HEK293 (cell line): ENCODE measurements at regions not wholly inside any gene's neighbourhood (a gene's known extent, or its start where the extent isn't known, plus 50 kb on each side); places are given as distances from the start of the nearest gene placed in this dataset.

Experiments
- CTCF ChIA-PET: fragments of 350-600 bp; formaldehyde crosslinking; extraction: SDS; loops from one replicate; lab custom pipeline; 2021; ENCODE audit warnings: antibody characterized with exemption; lab: Yijun Ruan, JAX
- POLR2A ChIA-PET: fragments of 300-600 bp; formaldehyde crosslinking; extraction: SDS; loops from one replicate; lab custom pipeline; 2020; ENCODE audit warnings: antibody characterized with exemption, inconsistent platforms; lab: Yijun Ruan, JAX
- H3K27ac ChIP-seq: fragments of 200-500 bp; sonication (Bioruptor generic); 2 replicates; pipeline ENCODE4 v1.5.1; 2014; ENCODE audit warnings: low read depth, low read length, control low read depth, inconsistent platforms; ENCODE audit errors: extremely low read depth
- H3K36me3 ChIP-seq, 2 experiments: fragments of 200-500 bp in 1 of 2; sonication (Bioruptor generic) in 1 of 2; 1 replicate in 1 of 2; 2 replicates in 1 of 2; pipeline ENCODE4 v1.5.1; 2014 to 2017; ENCODE audit warnings: inconsistent platforms in 2 of 2, low read length in 2 of 2; ENCODE audit not compliant: control insufficient read depth in 2 of 2, insufficient read depth in 1 of 2
- H3K4me1 ChIP-seq: fragments of 200-500 bp; sonication (Bioruptor generic); 2 replicates; pipeline ENCODE4 v1.5.1; 2014; ENCODE audit warnings: mild to moderate bottlenecking, low read length, inconsistent platforms; ENCODE audit not compliant: control insufficient read depth, insufficient read depth
- H3K4me3 ChIP-seq: 2 replicates; pipeline ENCODE4 v1.5.1; 2011; ENCODE audit warnings: low read depth, mild to moderate bottlenecking, control low read depth, low read length, moderate library complexity
- H3K9me3 ChIP-seq: fragments of 200-500 bp; sonication (Bioruptor generic); 2 replicates; pipeline ENCODE4 v1.5.1; 2014; ENCODE audit warnings: low read depth, low read length, inconsistent platforms; ENCODE audit not compliant: control insufficient read depth, insufficient read depth
- GLI2 ChIP-seq: fragments of 450-650 bp; formaldehyde crosslinking; IDR thresholded peaks from 2 replicates; pipeline ENCODE4; 2017; ENCODE audit warnings: missing biosample characterization, missing genetic modification characterization, low read depth, borderline replicate concordance
- KLF7 ChIP-seq: fragments of 450-650 bp; formaldehyde crosslinking; IDR thresholded peaks from 2 replicates; pipeline ENCODE4 v1.5.1; 2016; ENCODE audit warnings: missing biosample characterization, missing genetic modification characterization, borderline replicate concordance
- MEIS1 ChIP-seq: sonication (generic); formaldehyde crosslinking; IDR thresholded peaks from 2 replicates; pipeline ENCODE4 v1.8.1; 2022; ENCODE audit warnings: missing genetic modification reagents, mild to moderate bottlenecking, borderline replicate concordance
- MZF1 ChIP-seq: fragments of 450-650 bp; formaldehyde crosslinking; IDR thresholded peaks from 2 replicates; pipeline ENCODE4 v1.5.1; 2017; ENCODE audit warnings: missing biosample characterization, missing genetic modification characterization, borderline replicate concordance
- RBAK ChIP-seq: fragments of 450-650 bp; formaldehyde crosslinking; IDR thresholded peaks from 2 replicates; pipeline ENCODE4 v1.5.1; 2016; ENCODE audit warnings: missing biosample characterization, missing genetic modification characterization
- SP7 ChIP-seq: fragments of 450-650 bp; formaldehyde crosslinking; IDR thresholded peaks from 2 replicates; pipeline ENCODE4 v1.5.1; 2016; ENCODE audit warnings: missing biosample characterization, missing genetic modification characterization
- YY2 ChIP-seq: fragments of 450-650 bp; formaldehyde crosslinking; IDR thresholded peaks from 2 replicates; pipeline ENCODE4 v1.5.1; 2016; ENCODE audit warnings: missing biosample characterization, missing genetic modification characterization
- ZBTB17 ChIP-seq: fragments of 450-650 bp; formaldehyde crosslinking; IDR thresholded peaks from 2 replicates; pipeline ENCODE4 v1.5.1; 2016; ENCODE audit warnings: missing biosample characterization, missing genetic modification characterization
- ZBTB48 ChIP-seq: fragments of 450-650 bp; formaldehyde crosslinking; IDR thresholded peaks from 2 replicates; pipeline ENCODE4 v1.5.1; 2016; ENCODE audit warnings: missing biosample characterization, missing genetic modification characterization
- ZNF10 ChIP-seq: fragments of 450-650 bp; formaldehyde crosslinking; IDR thresholded peaks from 2 replicates; pipeline ENCODE4 v1.5.1; 2017; ENCODE audit warnings: missing biosample characterization, missing genetic modification characterization
- ZNF112 ChIP-seq: fragments of 450-650 bp; formaldehyde crosslinking; IDR thresholded peaks from 2 replicates; pipeline ENCODE4 v1.5.0; 2017; ENCODE audit warnings: missing biosample characterization, missing genetic modification characterization
- ZNF132 ChIP-seq: fragments of 450-650 bp; formaldehyde crosslinking; IDR thresholded peaks from 2 replicates; pipeline ENCODE4 v1.5.1; 2017; ENCODE audit warnings: missing biosample characterization, missing genetic modification characterization, borderline replicate concordance
- ZNF140 ChIP-seq: fragments of 450-650 bp; formaldehyde crosslinking; IDR thresholded peaks from 2 replicates; pipeline ENCODE4 v1.5.1; 2016; ENCODE audit warnings: missing biosample characterization, missing genetic modification characterization
- ZNF16 ChIP-seq: fragments of 450-650 bp; formaldehyde crosslinking; IDR thresholded peaks from 2 replicates; pipeline ENCODE4 v1.5.1; 2016; ENCODE audit warnings: low read depth, missing biosample characterization, missing genetic modification characterization
- ZNF175 ChIP-seq: fragments of 450-650 bp; formaldehyde crosslinking; IDR thresholded peaks from 2 replicates; pipeline ENCODE4 v1.5.1; 2016; ENCODE audit warnings: missing biosample characterization, missing genetic modification characterization
- ZNF214 ChIP-seq: fragments of 450-650 bp; formaldehyde crosslinking; IDR thresholded peaks from 2 replicates; pipeline ENCODE4 v1.5.1; 2017; ENCODE audit warnings: missing biosample characterization, mild to moderate bottlenecking, missing genetic modification characterization, borderline replicate concordance
- ZNF37A ChIP-seq: fragments of 450-650 bp; IDR thresholded peaks from 2 replicates; pipeline ENCODE4 v1.5.1; 2018; ENCODE audit warnings: missing biosample characterization, missing genetic modification characterization
- ZNF561 ChIP-seq: fragments of 450-650 bp; IDR thresholded peaks from 2 replicates; pipeline ENCODE4 v1.5.1; 2018; ENCODE audit warnings: missing biosample characterization, missing genetic modification characterization, borderline replicate concordance
- ZNF585B ChIP-seq: fragments of 450-650 bp; formaldehyde crosslinking; IDR thresholded peaks from 2 replicates; pipeline ENCODE4 v1.5.1; 2016; ENCODE audit warnings: missing biosample characterization, missing genetic modification characterization
- ZNF621 ChIP-seq: fragments of 450-650 bp; formaldehyde crosslinking; IDR thresholded peaks from 2 replicates; pipeline ENCODE4 v1.5.1; 2017; ENCODE audit warnings: missing biosample characterization, missing genetic modification characterization
- ZNF629 ChIP-seq: fragments of 450-650 bp; formaldehyde crosslinking; IDR thresholded peaks from 2 replicates; pipeline ENCODE4 v1.5.1; 2017; ENCODE audit warnings: missing biosample characterization, missing genetic modification characterization
- ZNF660 ChIP-seq: fragments of 450-650 bp; IDR thresholded peaks from 2 replicates; pipeline ENCODE4 v1.5.1; 2018; ENCODE audit warnings: missing biosample characterization, mild to moderate bottlenecking, missing genetic modification characterization
- ZNF777 ChIP-seq: fragments of 450-650 bp; formaldehyde crosslinking; IDR thresholded peaks from 2 replicates; pipeline ENCODE4 v1.5.1; 2017; ENCODE audit warnings: missing biosample characterization, missing genetic modification characterization, borderline replicate concordance
- ZSCAN23 ChIP-seq: fragments of 450-650 bp; formaldehyde crosslinking; IDR thresholded peaks from 2 replicates; pipeline ENCODE4 v1.5.1; 2016; ENCODE audit warnings: missing biosample characterization, missing genetic modification characterization
- TF ChIP-seq, protein P1 (sequence below): IDR thresholded peaks from 2 replicates; pipeline ENCODE4 v1.6.1; 2011; ENCODE audit warnings: mild to moderate bottlenecking, low read depth, low read length, borderline replicate concordance
- TF ChIP-seq, protein P2 (sequence below): fragments of 450-650 bp; formaldehyde crosslinking; IDR thresholded peaks from 2 replicates; pipeline ENCODE4 v1.5.1; 2017; ENCODE audit warnings: missing biosample characterization, missing genetic modification characterization
- TF ChIP-seq, protein P3 (sequence below): fragments of 450-650 bp; formaldehyde crosslinking; IDR thresholded peaks from 2 replicates; pipeline ENCODE4 v1.5.1; 2016; ENCODE audit warnings: missing biosample characterization, missing genetic modification characterization
- TF ChIP-seq, protein P4 (sequence below): fragments of 450-650 bp; formaldehyde crosslinking; IDR thresholded peaks from 2 replicates; pipeline ENCODE4 v1.5.1; 2016; ENCODE audit warnings: missing biosample characterization, missing genetic modification characterization

DNA sequence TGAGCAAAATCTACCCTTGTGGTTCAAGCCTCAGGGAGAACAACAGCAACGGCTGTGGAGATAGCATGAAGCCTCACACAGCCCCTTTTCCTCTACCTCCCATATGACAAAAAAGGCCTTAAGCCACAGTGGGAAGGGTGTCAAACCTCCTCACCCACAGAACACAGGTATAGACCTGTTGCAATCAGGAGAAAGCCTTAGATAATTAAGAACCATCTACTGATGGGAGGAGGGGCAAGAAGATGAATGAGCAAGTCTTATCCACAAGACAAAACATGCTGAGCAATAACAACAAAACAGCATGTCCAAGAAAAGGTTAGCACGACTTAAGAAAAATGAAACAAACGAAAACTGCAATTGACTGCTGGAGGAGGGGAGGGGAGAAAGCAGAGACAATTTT is 272.9 kb upstream of the BCHE start:
- H3K36me3 ChIP-seq: no peaks in the 10 kb centered on the region
- ChIA-PET CTCF (no interaction called here), POLR2A (no interaction called here)
- H3K4me1 ChIP-seq: no peaks in the 10 kb centered on the region
- no peak overlapping the region for H3K4me3 ChIP-seq
- H3K27ac ChIP-seq: no peak overlapping the region
- TF ChIP-seq ZNF585B (tag by site-specific recombination): no peak
- TF ChIP-seq, protein P1, sequence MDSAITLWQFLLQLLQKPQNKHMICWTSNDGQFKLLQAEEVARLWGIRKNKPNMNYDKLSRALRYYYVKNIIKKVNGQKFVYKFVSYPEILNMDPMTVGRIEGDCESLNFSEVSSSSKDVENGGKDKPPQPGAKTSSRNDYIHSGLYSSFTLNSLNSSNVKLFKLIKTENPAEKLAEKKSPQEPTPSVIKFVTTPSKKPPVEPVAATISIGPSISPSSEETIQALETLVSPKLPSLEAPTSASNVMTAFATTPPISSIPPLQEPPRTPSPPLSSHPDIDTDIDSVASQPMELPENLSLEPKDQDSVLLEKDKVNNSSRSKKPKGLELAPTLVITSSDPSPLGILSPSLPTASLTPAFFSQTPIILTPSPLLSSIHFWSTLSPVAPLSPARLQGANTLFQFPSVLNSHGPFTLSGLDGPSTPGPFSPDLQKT: no peak
- no peak for TF ChIP-seq ZBTB17
- TF ChIP-seq ZNF660 (tag by site-specific recombination): no peak
- TF ChIP-seq MZF1 (tag by site-specific recombination): no peak
- TF ChIP-seq ZNF10 (tag by site-specific recombination): no peak
- no peak for TF ChIP-seq ZNF175
- no peak for TF ChIP-seq ZNF214
- TF ChIP-seq MEIS1 (CRISPR knock-in tag): no peak
- no peak for TF ChIP-seq ZNF16 (tag by site-specific recombination)
- no peak for TF ChIP-seq ZNF37A
- TF ChIP-seq ZNF140: no peak
- TF ChIP-seq SP7 (tag by site-specific recombination): no peak
- no peak for TF ChIP-seq RBAK
- no peak for TF ChIP-seq KLF7 (tag by site-specific recombination)
- TF ChIP-seq ZNF112 (tag by site-specific recombination): no peak
- TF ChIP-seq ZNF132: no peak
- TF ChIP-seq ZSCAN23 (tag by site-specific recombination): no peak
- TF ChIP-seq, all 188 proteins: peak for 0
- H3K9me3 ChIP-seq: no peaks in the 10 kb centered on the region

DNA sequence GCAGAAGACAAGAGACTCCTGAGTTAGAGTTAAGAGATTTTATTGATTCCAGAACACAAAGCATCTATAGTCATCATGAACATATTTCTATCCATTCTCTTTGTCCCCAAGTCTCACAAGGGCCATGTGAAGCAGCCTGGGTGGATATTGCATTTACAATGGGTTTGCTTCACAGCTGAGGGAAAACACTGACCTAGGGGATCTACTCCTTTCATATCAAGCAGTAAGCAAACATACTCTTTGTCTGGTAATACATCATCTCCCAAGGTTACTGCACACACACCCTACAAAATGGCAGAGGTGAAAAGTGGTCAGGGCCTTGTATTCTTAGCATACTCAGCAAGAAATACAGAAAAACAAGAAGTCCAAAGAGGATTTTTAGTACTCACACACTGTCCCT is 267.7 kb upstream of the BCHE start:
- Histone ChIP-seq H3K4me1 (no peaks in the 10 kb centered on the region), H3K36me3 (no peaks in the 10 kb centered on the region), H3K4me3 (no peak overlapping the region), H3K27ac (no peak overlapping the region), H3K9me3 (no peaks in the 10 kb centered on the region)
- ChIA-PET POLR2A (no interaction called here), CTCF (no interaction called here)
- TF ChIP-seq, protein P2, sequence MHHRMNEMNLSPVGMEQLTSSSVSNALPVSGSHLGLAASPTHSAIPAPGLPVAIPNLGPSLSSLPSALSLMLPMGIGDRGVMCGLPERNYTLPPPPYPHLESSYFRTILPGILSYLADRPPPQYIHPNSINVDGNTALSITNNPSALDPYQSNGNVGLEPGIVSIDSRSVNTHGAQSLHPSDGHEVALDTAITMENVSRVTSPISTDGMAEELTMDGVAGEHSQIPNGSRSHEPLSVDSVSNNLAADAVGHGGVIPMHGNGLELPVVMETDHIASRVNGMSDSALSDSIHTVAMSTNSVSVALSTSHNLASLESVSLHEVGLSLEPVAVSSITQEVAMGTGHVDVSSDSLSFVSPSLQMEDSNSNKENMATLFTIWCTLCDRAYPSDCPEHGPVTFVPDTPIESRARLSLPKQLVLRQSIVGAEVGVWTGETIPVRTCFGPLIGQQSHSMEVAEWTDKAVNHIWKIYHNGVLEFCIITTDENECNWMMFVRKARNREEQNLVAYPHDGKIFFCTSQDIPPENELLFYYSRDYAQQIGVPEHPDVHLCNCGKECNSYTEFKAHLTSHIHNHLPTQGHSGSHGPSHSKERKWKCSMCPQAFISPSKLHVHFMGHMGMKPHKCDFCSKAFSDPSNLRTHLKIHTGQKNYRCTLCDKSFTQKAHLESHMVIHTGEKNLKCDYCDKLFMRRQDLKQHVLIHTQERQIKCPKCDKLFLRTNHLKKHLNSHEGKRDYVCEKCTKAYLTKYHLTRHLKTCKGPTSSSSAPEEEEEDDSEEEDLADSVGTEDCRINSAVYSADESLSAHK (tag by site-specific recombination): no peak
- TF ChIP-seq ZNF621 (tag by site-specific recombination): no peak

DNA sequence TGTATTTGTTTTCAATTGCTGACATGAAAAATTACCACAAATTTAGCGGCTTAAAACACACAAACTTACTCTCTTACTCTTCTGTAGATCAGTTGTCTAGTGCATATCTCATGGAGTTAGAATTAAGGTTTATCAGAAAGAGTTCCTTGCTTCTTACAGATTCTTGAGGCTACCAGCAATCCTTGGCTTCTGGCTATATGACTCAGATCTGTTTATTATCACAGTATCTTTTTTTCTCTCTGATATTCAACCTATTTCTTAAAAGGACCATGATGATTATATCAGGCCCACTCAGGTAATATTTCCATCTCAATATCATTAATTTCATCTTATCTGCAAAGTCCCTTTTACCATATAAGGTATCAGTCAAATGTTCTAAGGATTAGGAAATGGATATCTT is 263.5 kb upstream of the BCHE start:
- Histone ChIP-seq H3K36me3 (no peaks in the 10 kb centered on the region), H3K27ac (no peak overlapping the region), H3K4me1 (no peaks in the 10 kb centered on the region), H3K9me3 (no peaks in the 10 kb centered on the region), H3K4me3 (no peak overlapping the region)
- ChIA-PET CTCF (no interaction called here), POLR2A (no interaction called here)
- TF ChIP-seq ZNF629 (tag by site-specific recombination) (no peak), GLI2 (tag by site-specific recombination) (no peak), ZBTB48 (tag by site-specific recombination) (no peak), ZNF561 (no peak), ZNF777 (tag by site-specific recombination) (no peak), YY2 (tag by site-specific recombination) (no peak)
- TF ChIP-seq, protein P3, sequence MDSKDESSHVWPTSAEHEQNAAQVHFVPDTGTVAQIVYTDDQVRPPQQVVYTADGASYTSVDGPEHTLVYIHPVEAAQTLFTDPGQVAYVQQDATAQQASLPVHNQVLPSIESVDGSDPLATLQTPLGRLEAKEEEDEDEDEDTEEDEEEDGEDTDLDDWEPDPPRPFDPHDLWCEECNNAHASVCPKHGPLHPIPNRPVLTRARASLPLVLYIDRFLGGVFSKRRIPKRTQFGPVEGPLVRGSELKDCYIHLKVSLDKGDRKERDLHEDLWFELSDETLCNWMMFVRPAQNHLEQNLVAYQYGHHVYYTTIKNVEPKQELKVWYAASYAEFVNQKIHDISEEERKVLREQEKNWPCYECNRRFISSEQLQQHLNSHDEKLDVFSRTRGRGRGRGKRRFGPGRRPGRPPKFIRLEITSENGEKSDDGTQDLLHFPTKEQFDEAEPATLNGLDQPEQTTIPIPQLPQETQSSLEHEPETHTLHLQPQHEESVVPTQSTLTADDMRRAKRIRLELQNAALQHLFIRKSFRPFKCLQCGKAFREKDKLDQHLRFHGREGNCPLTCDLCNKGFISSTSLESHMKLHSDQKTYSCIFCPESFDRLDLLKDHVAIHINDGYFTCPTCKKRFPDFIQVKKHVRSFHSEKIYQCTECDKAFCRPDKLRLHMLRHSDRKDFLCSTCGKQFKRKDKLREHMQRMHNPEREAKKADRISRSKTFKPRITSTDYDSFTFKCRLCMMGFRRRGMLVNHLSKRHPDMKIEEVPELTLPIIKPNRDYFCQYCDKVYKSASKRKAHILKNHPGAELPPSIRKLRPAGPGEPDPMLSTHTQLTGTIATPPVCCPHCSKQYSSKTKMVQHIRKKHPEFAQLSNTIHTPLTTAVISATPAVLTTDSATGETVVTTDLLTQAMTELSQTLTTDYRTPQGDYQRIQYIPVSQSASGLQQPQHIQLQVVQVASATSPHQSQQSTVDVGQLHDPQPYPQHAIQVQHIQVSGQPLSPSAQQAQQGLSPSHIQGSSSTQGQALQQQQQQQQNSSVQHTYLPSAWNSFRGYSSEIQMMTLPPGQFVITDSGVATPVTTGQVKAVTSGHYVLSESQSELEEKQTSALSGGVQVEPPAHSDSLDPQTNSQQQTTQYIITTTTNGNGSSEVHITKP (tag by site-specific recombination): no peak
- TF ChIP-seq, protein P4, sequence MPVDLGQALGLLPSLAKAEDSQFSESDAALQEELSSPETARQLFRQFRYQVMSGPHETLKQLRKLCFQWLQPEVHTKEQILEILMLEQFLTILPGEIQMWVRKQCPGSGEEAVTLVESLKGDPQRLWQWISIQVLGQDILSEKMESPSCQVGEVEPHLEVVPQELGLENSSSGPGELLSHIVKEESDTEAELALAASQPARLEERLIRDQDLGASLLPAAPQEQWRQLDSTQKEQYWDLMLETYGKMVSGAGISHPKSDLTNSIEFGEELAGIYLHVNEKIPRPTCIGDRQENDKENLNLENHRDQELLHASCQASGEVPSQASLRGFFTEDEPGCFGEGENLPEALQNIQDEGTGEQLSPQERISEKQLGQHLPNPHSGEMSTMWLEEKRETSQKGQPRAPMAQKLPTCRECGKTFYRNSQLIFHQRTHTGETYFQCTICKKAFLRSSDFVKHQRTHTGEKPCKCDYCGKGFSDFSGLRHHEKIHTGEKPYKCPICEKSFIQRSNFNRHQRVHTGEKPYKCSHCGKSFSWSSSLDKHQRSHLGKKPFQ (tag by site-specific recombination): no peak
